BLaER1 treated with 17β-estradiol and CSF1 and Interleukin-3, amounts not matched to agents 10 nM and 100 nM (cell line): ENCODE measurements at regions not wholly inside any gene's neighbourhood (a gene's known extent, or its start where the extent isn't known, plus 50 kb on each side); places are given as distances from the start of the nearest gene placed in this dataset.
A peak's percentile ranks its signal among the peaks of the same experiment; 100 is the strongest.

ENCODE experiments used
- H3K27ac ChIP-seq, 11 experiments: shearing (Covaris generic); formaldehyde crosslinking; 2 replicates each; pipeline ENCODE4 v1.8.1; 2022
- H3K27me3 ChIP-seq, 11 experiments: shearing (Covaris generic); formaldehyde crosslinking; 2 replicates each; pipeline ENCODE4 v1.8.1; 2022
- H3K36me3 ChIP-seq, 11 experiments: shearing (Covaris generic); formaldehyde crosslinking; 2 replicates each; pipeline ENCODE4 v1.8.1; 2022
- H3K4me1 ChIP-seq, 10 experiments: shearing (Covaris generic); formaldehyde crosslinking; 2 replicates each; pipeline ENCODE4 v1.8.1; 2022
- H3K4me2 ChIP-seq, 11 experiments: shearing (Covaris generic); formaldehyde crosslinking; 2 replicates each; pipeline ENCODE4 v1.8.1; 2022
- H3K4me3 ChIP-seq, 10 experiments: shearing (Covaris generic); formaldehyde crosslinking; 2 replicates each; pipeline ENCODE4 v1.8.1; 2022
- H3K9ac ChIP-seq, 11 experiments: shearing (Covaris generic); formaldehyde crosslinking; 2 replicates each; pipeline ENCODE4 v1.8.1; 2022
- H3K9me3 ChIP-seq, 11 experiments: shearing (Covaris generic); formaldehyde crosslinking; replicated peaks in 1 of 11; 2 replicates each; pipeline ENCODE4 v1.8.1; 2022
- H4K20me1 ChIP-seq, 11 experiments: shearing (Covaris generic); formaldehyde crosslinking; 2 replicates each; pipeline ENCODE4 v1.8.1; 2022
- Cebpa-rat ChIP-seq, 11 experiments: shearing (Covaris generic); IDR thresholded peaks; 2 replicates each; pipeline ENCODE4 v1.8.1; 2022

- no peak for TF ChIP-seq Cebpa-rat (IDR thresholded peaks at IDR 0.05)
- no peaks in the 10 kb centered on the region for H3K9me3 ChIP-seq
- no peak overlapping the region for H3K4me3 ChIP-seq
- H3K9ac ChIP-seq: no peak overlapping the region; a peak in 1 of 22 replicates
- peaks cover 0 to 26% (median 17%) of the 10 kb centered on the region in 11 experiments; a peak in 16 of 22 replicates for H3K27me3 ChIP-seq
- H3K4me2 ChIP-seq: peak overlapping the region in 10 of 11 experiments; percentile 17 to 66 (median 42); a peak in 16 of 22 replicates
- H3K4me1 ChIP-seq: peaks cover 0 to 35% (median 22%) of the 10 kb centered on the region in 10 experiments; a peak in 16 of 20 replicates
- H3K27ac ChIP-seq: no peak overlapping the region
- H4K20me1 ChIP-seq: peaks cover 0 to 16% (median 0%) of the 10 kb centered on the region in 11 experiments; a peak in 3 of 22 replicates
- no peaks in the 10 kb centered on the region for H3K36me3 ChIP-seq
Observed at GRCh38 chr19:29400917-29401711, 124.7 kb upstream of the VSTM2B start.

GRCh38 chr19:29401712-29402421, 123.9 kb upstream of the VSTM2B start:
- H3K9ac ChIP-seq: no peak overlapping the region
- peak overlapping the region in 5 of 11 experiments; percentile 24 to 66 (median 58); a peak in 6 of 22 replicates for H3K4me2 ChIP-seq
- no peak for TF ChIP-seq Cebpa-rat (IDR thresholded peaks at IDR 0.05)
- no peak overlapping the region for H3K27ac ChIP-seq
- peaks cover 0 to 28% (median 17%) of the 10 kb centered on the region in 11 experiments; a peak in 16 of 22 replicates for H3K27me3 ChIP-seq
- H4K20me1 ChIP-seq: peaks cover 0 to 16% (median 0%) of the 10 kb centered on the region in 11 experiments; a peak in 3 of 22 replicates
- no peaks in the 10 kb centered on the region for H3K36me3 ChIP-seq
- H3K4me3 ChIP-seq: no peak overlapping the region
- H3K9me3 ChIP-seq: no peaks in the 10 kb centered on the region
- H3K4me1 ChIP-seq: peaks cover 0 to 35% (median 22%) of the 10 kb centered on the region in 10 experiments; a peak in 16 of 20 replicates

GRCh38 chr19:29402563-29402962, 123.2 kb upstream of the VSTM2B start:
- Histone ChIP-seq H3K27ac (no peak overlapping the region), H4K20me1 (peaks cover 0 to 16% (median 0%) of the 10 kb centered on the region in 11 experiments; a peak in 3 of 22 replicates), H3K4me3 (no peak overlapping the region), H3K4me1 (peaks cover 0 to 32% (median 22%) of the 10 kb centered on the region in 10 experiments; a peak in 16 of 20 replicates), H3K9me3 (no peaks in the 10 kb centered on the region), H3K27me3 (peaks cover 0 to 28% (median 17%) of the 10 kb centered on the region in 11 experiments; a peak in 16 of 22 replicates), H3K4me2 (no peak overlapping the region), H3K9ac (no peak overlapping the region), H3K36me3 (no peaks in the 10 kb centered on the region)
- no peak for TF ChIP-seq Cebpa-rat (IDR thresholded peaks at IDR 0.05)

GRCh38 chr19:29404015-29404414, 121.8 kb upstream of the VSTM2B start:
- Histone ChIP-seq H3K4me1 (peaks cover 0 to 17% (median 15%) of the 10 kb centered on the region in 10 experiments; a peak in 16 of 20 replicates), H3K36me3 (no peaks in the 10 kb centered on the region), H3K4me2 (no peak overlapping the region), H4K20me1 (peaks cover 0 to 16% (median 0%) of the 10 kb centered on the region in 11 experiments; a peak in 3 of 22 replicates), H3K27me3 (peaks cover 0 to 28% (median 17%) of the 10 kb centered on the region in 11 experiments; a peak in 16 of 22 replicates), H3K9me3 (no peaks in the 10 kb centered on the region), H3K4me3 (no peak overlapping the region), H3K27ac (no peak overlapping the region), H3K9ac (no peak overlapping the region)
- TF ChIP-seq Cebpa-rat (IDR thresholded peaks at IDR 0.05): no peak

- Histone ChIP-seq H3K9ac (no peak overlapping the region), H3K4me1 (peaks cover 0 to 15% (median 12%) of the 10 kb centered on the region in 10 experiments; a peak in 16 of 20 replicates), H3K9me3 (no peaks in the 10 kb centered on the region), H4K20me1 (peaks cover 0 to 16% (median 0%) of the 10 kb centered on the region in 11 experiments; a peak in 3 of 22 replicates), H3K27ac (no peak overlapping the region), H3K4me3 (no peak overlapping the region), H3K36me3 (no peaks in the 10 kb centered on the region), H3K27me3 (peaks cover 0 to 28% (median 17%) of the 10 kb centered on the region in 11 experiments; a peak in 16 of 22 replicates), H3K4me2 (no peak overlapping the region)
- TF ChIP-seq Cebpa-rat (IDR thresholded peaks at IDR 0.05): no peak
Observed at GRCh38 chr19:29404951-29405727, 120.7 kb upstream of the VSTM2B start.

- peaks cover 0 to 16% (median 0%) of the 10 kb centered on the region in 11 experiments; a peak in 3 of 22 replicates for H4K20me1 ChIP-seq
- TF ChIP-seq Cebpa-rat (IDR thresholded peaks at IDR 0.05): no peak
Observed at GRCh38 chr19:29405728-29405995, 120.1 kb upstream of the VSTM2B start.

GRCh38 chr19:29409076-29409862, 116.5 kb upstream of the VSTM2B start:
- H3K4me3 ChIP-seq: no peak overlapping the region
- H3K27ac ChIP-seq: no peak overlapping the region
- peaks cover 0 to 14% (median 5%) of the 10 kb centered on the region in 10 experiments; a peak in 8 of 20 replicates for H3K4me1 ChIP-seq
- TF ChIP-seq Cebpa-rat (IDR thresholded peaks at IDR 0.05): no peak
- H3K36me3 ChIP-seq: no peaks in the 10 kb centered on the region
- H4K20me1 ChIP-seq: peaks cover 0 to 11% (median 0%) of the 10 kb centered on the region in 11 experiments; a peak in 3 of 22 replicates
- no peaks in the 10 kb centered on the region for H3K9me3 ChIP-seq
- no peak overlapping the region for H3K9ac ChIP-seq
- no peak overlapping the region for H3K4me2 ChIP-seq
- peaks cover 0 to 21% (median 17%) of the 10 kb centered on the region in 11 experiments; a peak in 16 of 22 replicates for H3K27me3 ChIP-seq

More at GRCh38 chr19:29405728-29405995, 120.1 kb upstream of the VSTM2B start:
- peaks cover 0 to 28% (median 17%) of the 10 kb centered on the region in 11 experiments; a peak in 16 of 22 replicates for H3K27me3 ChIP-seq
- no peak overlapping the region for H3K4me2 ChIP-seq
- H3K4me1 ChIP-seq: peaks cover 0 to 13% (median 10%) of the 10 kb centered on the region in 10 experiments; a peak in 16 of 20 replicates
- H3K9ac ChIP-seq: no peak overlapping the region
- no peak overlapping the region for H3K4me3 ChIP-seq
- H3K36me3 ChIP-seq: no peaks in the 10 kb centered on the region
- H3K27ac ChIP-seq: no peak overlapping the region
- H3K9me3 ChIP-seq: no peaks in the 10 kb centered on the region

GRCh38 chr19:29410601-29411000, 115.2 kb upstream of the VSTM2B start:
- H3K4me3 ChIP-seq: no peak overlapping the region
- peaks cover 0 to 8% (median 5%) of the 10 kb centered on the region in 11 experiments; a peak in 14 of 22 replicates for H3K27me3 ChIP-seq
- peaks cover 0 to under 1% (median 0%) of the 10 kb centered on the region in 11 experiments; a peak in 3 of 22 replicates for H4K20me1 ChIP-seq
- no peak overlapping the region for H3K27ac ChIP-seq
- TF ChIP-seq Cebpa-rat (IDR thresholded peaks at IDR 0.05): no peak
- no peaks in the 10 kb centered on the region for H3K9me3 ChIP-seq
- H3K4me1 ChIP-seq: peaks cover 0 to 14% (median 5%) of the 10 kb centered on the region in 10 experiments; a peak in 8 of 20 replicates
- no peaks in the 10 kb centered on the region for H3K36me3 ChIP-seq
- no peak overlapping the region for H3K4me2 ChIP-seq
- H3K9ac ChIP-seq: no peak overlapping the region
